HepG2 (cell line): ENCODE measurements at regions not wholly inside any gene's neighbourhood (a gene's known extent, or its start where the extent isn't known, plus 50 kb on each side); places are given as distances from the start of the nearest gene placed in this dataset.

Experiments used
- CEBPB ChIP-seq: IDR thresholded peaks from 2 replicates; pipeline ENCODE4 v1.6.1; 2011; ENCODE audit warnings: low read depth, low read length, improper control_type of control experiment, borderline replicate concordance
- CHCHD3 ChIP-seq: sonication (generic); formaldehyde crosslinking; IDR thresholded peaks from 2 replicates; pipeline ENCODE4 v1.8.0; 2022; ENCODE audit warnings: mild to moderate bottlenecking, missing genetic modification reagents, moderate library complexity
- CTCF ChIP-seq: sonication (generic); formaldehyde crosslinking; IDR thresholded peaks from 2 replicates; pipeline ENCODE4 v1.5.0; 2020; ENCODE audit warnings: mild to moderate bottlenecking, missing genetic modification reagents, moderate library complexity
- GABPA ChIP-seq, 2 experiments: IDR thresholded peaks; 2 replicates each; pipeline ENCODE4 v1.6.1; 2011 to 2016; ENCODE audit warnings: low read depth in 2 of 2, low read length in 1 of 2, missing biosample characterization in 1 of 2, missing genetic modification characterization in 1 of 2
- GABPB1 ChIP-seq: IDR thresholded peaks from 2 replicates; pipeline ENCODE4 v1.6.1; 2016; ENCODE audit warnings: mild to moderate bottlenecking, missing genetic modification reagents, moderate library complexity, missing compliant biosample characterization
- HDAC2 ChIP-seq: sonication (generic); formaldehyde crosslinking; IDR thresholded peaks from 2 replicates; pipeline ENCODE4 v1.4.0; 2020; ENCODE audit warnings: missing genetic modification reagents
- HMG20A ChIP-seq: IDR thresholded peaks from 2 replicates; pipeline ENCODE4 v1.6.1; 2016; ENCODE audit warnings: borderline replicate concordance
- SUZ12 ChIP-seq: fragments of 150-350 bp; IDR thresholded peaks from 2 replicates; pipeline ENCODE4 v1.6.1; 2014; ENCODE audit warnings: low read depth, low read length

GRCh38 chr4:14221176-14221575, 593.7 kb upstream of the BOD1L1 start:
- no peak for TF ChIP-seq GABPA (IDR thresholded peaks at IDR 0.05; ENCODE audit: low read depth, low read length)
- TF ChIP-seq GABPA (CRISPR knock-in tag; IDR thresholded peaks at IDR 0.05; ENCODE audit: low read depth): no peak
- TF ChIP-seq GABPB1 (CRISPR knock-in tag): no peak
- TF ChIP-seq CTCF (CRISPR knock-in tag): no peak
- TF ChIP-seq CHCHD3 (CRISPR knock-in tag): no peak
- TF ChIP-seq HMG20A (CRISPR knock-in tag): no peak
- TF ChIP-seq SUZ12: no peak
- no peak for TF ChIP-seq CEBPB
- TF ChIP-seq HDAC2 (CRISPR knock-in tag): no peak
